CD4-positive, alpha-beta T cell treated with Interleukin-10 for 1 hour (primary cell): ENCODE measurements at regions not wholly inside any gene's neighbourhood (a gene's known extent, or its start where the extent isn't known, plus 50 kb on each side); places are given as distances from the start of the nearest gene placed in this dataset.

Source experiments
- DNase-seq: peaks from one replicate; pipeline ENCODE4 v3.0.0-alpha.2; 2020

DNA sequence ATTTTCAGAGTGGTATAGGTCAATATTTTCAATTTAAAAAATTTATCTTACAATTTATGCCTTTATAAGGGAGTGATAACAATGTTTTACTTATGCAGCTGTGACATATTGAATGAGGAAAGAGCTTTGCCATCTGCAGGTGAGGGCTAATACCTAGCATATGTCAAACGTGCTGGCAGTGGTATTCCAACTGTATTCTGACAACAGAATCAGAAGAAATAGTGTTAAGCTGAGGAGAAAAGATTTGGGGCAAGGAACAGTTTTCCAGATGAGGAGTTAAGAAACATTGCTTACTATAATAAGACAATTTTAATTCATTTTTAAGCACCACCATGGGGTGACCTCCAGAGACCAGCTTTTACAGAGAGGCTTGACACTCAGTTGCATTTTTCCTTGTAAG, 267.8 kb upstream of the ZNF608 start:
- no peak for DNase-seq

DNA sequence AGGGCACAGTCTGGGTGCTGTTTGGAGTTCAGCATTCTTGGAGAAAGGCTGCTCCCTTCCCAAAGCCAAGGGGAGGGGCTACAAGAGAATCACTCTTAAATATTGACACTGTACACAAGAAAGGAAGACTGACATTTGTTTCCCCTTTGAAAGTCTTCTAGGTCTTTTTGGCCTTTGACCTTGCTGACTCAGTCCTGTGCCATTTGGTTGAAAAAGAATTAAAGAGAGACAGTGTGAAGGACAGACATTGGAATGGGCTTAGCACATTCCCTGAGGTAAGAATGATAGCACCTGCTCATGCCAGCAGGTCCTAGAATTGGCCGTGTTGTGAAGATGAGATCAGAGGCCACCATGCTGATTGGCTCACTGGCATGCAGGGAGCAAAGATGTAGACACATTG, 271.4 kb upstream of the ZNF608 start:
- no peak for DNase-seq

DNA sequence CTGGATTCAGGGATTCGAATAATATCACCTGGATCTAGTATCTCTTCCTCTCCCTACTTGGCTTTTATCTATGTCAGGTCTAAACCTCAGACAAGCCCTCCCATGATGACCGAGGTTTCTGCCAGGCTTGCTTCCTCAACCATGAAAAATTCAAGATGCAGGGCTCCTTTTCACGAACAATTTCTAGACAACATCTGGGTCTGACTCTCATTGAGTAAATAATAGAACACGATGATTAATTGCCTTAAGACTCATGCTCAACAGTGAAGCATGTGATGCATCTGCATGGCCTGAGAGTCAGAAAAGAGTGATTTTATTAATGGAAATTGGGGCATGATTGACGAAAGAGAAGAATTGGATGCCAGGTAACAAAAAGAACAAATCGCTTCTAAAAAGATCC, 277.2 kb upstream of the ZNF608 start:
- DNase-seq, result no peak

DNA sequence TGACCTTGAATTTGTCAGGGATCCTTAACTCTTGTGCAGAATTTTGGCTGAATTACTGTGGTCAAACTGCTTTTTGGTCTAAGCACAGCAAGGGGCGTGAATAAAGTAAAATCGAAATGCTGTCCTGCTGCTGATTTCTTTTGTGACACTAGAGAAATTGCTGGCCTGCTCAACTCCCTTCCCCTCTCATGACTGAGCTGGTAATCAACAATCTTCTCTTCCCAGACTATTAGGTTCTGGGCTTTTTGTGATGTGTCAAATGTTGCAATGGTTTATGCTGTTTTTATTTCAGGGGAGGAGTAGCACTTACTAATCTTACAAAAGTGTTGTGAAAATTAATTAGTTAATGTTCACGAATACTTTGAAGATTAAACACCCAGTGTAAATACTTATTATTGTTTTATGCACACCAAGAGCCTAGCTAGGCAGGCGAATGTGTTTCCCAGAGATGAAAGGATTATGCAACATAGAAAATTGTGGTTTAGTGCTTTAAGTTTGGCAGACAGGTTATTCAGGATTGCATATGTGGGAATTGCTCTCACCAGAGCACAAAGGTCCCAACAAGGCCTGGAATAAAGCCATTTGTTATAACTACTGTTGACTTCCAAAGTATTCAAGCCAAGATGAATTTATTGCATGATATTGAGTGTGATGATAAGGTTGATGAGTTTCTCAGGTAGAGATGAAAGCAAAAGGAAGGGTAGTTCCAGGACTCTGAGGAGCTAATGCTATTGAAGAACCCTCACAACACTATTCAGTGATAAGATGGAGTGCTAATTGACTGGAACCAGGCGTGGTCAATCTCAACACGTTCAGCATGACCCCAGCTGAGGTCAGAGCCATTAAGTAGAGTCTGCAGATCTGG, 280.7 kb upstream of the ZNF608 start:
- no peak for DNase-seq

DNA sequence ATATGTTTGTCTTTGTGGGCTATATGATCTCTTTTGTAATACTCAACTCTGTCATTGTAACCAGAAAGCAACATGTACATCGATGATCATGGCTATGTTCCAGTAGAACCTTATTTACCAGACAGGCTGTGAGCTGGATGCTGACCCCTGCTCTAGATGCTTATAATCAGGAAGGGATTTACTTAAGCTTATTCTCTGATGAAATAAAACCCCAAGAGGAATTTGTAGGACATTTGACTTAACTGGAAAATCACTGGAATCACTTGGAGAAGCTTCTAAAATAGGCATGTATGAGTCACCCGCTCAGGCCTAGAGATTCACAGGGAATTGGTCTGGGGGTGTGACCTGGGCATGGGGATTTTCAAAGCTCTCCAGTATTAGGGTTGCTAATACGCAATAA, 285.8 kb upstream of the ZNF608 start:
- DNase-seq, result no peak

DNA sequence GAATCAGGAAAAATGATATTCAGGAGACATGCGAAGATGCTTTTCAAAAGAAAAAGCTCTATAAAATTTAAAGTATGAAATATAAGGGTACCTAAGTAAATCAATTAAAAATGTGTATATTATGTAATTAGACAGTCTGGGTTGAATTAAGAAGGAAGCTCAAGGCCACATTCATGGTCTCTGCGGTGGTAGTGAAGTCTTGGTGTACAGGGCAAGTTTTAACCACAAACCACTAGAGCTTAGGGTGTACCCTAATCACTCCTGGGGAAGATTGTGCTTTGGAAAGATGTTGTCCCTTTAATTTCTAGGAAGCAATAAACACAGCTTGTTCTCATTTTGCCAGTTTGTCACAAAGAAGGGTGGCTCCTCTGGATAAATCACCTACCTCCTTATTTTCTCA, 287.2 kb upstream of the ZNF608 start:
- no peak for DNase-seq

DNA sequence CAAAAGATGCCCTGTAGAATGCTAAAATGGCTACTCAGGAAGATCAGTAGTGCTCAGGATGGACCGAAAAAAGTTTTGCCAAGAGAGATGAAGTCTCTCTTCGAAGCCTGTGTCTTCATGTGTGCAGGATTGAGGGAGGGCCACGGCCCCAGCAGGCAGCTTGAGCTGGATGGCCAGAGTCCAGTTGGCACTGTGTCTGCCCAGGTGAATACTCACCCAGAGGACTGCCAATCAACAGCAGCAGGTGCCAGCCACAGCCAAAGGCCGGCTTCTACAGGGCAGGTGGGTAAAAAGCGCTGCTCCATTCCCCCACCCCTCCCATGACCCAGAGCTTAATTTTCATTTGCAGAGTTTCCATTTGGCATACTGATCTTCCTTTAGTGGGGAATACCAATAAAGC, 287.9 kb upstream of the ZNF608 start:
- DNase-seq, result no peak

DNA sequence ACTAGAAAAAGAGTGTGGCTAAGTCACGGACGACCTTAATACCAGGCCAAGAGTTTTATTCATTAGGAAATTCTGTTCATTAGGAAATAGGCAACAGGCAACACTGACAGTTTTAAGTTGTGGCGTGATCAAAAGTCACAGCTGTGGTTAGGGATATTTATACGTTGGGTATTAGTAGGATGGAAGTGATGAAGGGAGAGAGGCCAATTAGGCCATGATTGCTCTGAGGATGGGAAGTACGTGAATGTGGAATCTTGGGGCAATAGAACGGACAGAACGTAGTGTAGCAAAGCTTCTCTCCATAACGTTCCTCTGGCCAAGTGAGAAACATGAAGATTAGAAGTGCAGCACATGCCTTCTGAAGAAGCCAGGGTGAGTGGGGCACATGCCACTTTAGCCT, 290.1 kb upstream of the ZNF608 start:
- no peak for DNase-seq

DNA sequence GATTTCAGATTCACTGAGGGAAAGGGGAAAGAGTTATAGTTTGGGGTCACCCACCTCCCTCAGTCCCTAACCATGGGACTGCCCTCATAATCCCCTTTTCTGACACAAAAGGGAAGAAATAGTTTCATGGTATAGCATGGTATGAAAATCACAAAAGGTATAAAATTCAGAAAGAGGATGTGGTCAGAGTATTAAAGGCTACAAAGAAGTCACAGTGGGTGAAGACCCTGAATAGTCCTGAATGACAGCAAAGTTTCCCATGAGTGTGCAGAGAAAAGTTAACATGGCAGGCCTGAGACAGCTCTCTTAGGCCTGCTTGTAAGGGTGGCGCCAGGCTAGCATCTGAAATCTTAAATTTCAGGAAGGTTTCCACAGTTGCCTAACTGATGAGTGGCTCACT, 290.6 kb upstream of the ZNF608 start:
- DNase-seq, result no peak

DNA sequence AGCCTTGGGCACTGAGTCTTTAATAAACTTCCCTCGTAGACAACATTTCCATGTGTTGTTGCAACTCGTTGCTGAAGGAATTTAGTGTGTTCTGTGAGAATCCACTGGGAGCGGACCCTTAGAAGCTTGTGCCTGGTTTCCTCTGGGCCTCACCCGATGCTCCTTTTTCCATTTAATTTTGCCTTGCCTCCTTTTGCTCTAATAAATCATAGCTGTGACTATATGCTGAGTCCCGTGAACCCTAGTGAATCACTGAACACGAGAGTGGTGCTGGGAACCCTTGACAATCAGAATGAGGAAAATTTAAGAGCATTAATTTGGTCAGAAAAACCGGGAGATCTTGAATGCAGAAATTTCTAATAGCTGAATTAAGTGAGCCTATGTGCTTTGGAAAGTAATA, 291.1 kb upstream of the ZNF608 start:
- no peak for DNase-seq

DNA sequence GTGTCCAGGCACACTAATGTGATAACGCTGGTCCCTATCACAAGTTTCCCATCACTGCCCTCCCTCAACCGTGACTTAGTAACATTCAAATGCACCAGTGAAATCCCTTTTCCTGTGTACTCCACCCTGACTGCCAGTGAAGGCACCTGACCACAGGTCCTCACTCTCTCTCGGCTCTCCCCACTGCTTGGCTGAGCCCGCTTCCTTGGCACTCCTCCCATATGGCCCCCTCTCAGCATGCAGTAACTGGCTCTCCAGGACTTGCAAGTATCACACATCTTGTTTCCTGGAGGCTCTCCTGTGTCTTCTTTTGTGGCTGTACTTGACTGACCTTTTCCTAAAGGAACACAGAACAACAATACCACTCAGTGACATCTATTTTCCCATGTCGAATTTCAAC, 292.0 kb upstream of the ZNF608 start:
- DNase-seq, result no peak

DNA sequence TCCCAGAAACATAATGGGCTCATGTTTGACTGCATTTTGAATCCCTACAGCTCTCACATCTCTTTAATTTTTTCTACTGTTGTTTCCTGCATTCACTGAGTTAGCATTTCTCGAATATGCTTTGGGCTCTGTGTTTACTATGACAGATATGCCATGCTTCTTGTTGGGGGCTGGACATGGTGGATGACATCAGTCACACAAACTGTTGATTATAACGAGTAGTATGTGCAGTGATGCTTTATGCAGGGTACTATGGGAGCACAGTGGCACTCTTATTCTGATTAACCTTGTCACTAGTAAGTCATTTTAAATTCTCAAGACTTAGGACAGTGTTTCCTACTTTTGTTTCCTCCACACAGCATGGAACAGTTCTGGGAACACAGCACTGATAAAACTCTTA, 295.4 kb upstream of the ZNF608 start:
- no peak for DNase-seq

DNA sequence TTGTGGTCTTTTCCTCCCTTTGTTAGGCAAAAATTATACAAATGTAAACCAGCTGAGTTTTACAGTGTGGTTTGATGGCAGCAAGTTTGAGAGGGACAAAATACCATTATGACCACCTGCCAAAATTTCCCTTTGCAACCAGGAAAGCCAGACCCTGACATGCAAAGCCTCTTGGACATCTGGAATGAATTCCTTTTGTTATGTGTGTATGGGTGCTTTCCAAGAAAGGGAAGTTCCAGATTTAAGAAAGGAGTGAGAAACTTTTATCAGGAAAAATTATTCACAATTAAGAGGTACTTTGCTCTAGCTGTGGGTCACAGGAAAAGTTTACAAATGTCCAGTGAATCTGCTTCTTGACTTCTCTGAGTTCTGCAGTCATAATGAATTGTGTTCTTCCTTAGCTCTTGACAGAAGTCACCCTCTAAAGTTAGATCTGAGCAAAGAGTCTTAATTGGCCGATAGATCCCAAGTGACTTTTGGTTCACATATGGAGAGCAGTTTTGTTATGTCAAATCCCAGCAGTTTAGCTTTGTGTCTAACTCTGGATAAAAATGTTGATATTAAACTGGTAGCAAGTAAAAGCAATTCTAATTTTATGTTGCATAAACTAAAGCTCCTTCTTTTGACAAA, 295.9 kb upstream of the ZNF608 start:
- no peak for DNase-seq

DNA sequence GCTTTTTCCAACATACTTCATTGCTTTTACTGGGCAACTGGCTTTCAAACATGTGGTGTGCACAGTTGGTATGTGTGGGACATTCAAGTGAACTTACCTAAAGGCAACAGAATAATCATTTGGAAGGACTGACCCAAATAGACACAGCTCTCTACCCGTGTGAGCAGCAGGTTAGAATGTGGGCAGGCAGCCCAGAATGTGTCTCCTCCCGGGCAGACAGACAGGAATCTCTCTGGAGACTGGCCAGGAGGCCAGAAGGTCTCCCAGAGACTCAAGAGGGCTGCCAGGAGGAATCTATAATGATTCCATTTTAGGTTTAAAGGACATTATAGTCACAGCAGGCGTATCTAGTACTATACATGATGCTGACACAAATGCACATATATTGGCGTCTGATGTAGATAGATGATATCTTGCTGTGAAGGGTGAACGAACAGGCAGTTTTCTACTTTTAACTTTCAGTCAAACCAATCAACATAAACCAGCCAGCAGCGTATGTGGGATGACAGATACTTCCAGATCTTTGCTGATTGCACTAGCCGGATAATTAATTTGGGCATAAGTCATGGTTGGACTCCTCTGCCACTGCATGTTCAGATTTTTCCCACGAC, 297.4 kb upstream of the ZNF608 start:
- no peak for DNase-seq

DNA sequence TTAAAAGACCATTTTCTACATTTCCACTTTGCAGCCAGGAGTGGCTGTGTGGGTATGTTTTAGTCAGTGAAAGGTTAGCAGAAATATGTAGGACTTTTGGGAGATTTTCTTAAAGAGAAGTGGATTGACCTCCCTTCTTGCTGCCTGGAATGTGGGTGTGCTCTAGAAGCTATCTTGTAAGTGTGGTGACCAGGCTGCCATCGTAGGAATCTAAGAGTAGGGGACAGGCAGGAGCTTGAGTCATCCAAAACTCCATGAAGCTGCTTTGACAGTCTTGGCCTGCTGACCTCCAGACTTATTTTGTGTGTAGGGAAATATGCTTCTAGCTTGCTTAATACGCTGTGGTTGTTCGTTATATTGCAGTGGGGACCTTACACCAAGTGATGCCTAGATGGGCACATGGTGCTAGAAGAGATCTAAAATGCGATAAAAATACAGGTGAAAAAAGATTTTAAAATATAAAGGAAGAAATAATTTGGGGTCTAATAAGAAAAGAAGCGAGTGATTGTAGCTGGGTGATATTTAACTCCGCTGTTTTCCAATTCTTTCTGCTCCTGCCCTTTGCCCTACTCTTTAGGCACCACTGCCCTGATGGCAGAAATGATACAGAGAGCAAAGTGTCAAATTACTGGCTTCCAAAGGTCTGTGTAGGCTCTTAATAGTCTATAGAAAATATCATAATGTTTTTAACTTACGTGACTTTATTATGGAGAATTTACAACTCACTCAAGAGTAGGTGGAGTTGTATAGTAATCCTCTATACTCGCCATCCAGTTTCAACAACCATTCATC, 298.2 kb upstream of the ZNF608 start:
- no peak for DNase-seq

DNA sequence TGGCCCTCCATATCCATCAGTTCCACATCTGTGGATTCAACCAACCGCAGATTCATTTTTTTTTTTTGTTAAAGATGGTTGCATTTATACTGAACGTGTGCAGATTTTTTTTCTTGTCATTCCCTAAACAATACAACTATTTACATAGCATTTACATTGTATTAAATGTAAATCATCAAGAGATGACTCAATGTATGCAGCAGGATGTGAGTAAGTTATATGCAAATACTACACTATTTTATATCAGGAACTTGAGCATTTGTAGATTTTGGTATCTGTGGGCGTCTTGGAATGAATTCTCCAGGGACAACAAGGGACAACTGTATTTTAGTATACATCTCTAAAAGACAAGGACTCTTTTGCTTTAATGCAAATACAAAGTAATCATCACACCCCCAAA, 299.2 kb upstream of the ZNF608 start:
- no peak for DNase-seq

DNA sequence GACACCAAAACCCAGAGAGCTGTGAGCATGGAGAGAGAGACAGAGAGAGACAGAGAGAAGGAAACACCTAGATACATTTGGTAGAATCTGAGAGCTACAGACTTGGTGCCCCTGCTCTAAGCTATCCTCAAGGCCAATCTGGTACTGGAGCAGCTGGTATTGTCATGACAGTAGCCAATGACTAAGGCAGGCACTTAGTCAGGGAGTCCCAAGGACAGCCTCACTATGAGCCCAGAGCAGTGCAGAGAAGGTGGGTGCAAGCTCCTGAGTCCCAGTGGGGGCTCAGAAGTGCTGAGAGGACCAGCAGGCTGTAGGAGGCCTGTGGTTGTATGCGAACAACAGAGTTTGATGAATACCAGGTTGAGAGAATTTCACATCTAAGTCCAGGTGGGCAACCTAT, 300.4 kb upstream of the ZNF608 start:
- DNase-seq, result no peak

DNA sequence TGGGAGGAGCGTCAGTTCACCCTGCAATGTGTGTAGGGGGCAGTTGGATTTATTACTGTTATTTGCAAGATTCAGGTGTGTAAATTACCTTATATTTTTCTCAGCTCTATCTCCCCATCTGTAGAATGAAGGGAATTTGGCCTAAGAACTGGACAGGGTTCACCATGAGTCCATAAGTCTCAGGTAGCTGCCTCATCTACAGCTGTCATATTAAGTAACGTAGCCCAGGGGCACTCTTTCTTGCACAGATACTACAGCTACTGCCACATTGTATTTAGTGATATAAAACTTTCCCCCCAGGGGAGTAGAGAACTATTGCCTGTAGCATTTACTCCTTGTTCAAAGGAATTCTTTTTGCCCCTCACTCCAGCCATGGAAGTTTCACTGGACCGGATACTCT, 301.4 kb upstream of the ZNF608 start:
- DNase-seq, result no peak

DNA sequence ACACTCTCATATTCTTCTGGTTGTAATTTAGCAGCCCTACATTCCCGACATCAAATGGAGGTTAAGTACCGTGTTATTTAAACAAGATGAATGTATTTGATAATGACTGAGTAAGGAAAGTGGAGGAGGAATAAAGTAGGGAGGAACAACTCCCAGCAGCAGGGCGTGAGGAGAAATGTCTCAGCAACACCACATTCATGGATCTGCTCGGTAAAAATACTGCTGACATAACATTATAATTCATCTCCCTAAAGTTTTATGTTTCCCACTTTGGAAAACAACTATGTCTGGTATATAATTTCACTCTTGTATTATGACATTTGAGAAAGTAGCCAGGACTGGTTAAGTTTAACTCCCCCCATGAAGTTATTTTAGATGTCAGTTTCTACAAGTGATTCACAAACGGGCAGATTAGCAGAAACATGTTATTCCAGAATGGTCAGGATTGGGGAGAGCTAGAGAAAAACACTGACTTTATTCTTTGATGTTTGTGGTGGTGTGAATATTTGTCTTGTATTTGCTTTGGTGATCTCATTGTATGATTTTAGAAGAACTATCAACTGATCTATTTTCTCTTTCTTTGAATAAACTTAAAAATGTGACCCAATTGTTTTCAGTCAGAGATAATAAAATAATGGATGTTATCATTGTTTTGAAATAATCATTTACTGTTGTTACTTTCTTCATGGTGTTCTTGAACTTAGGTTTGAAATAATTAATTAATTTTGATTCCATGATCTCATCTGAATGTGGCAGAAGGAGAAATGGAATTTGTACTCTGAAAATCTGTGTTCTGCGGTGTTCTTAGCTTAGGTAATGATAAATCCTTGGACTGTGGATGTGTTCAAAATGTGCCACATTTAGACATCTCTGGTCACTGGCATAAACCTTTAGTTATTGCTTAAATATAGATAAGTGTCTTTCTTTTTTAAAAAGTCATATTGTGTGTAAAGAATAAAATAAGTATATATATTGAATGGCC, 303.6 kb upstream of the ZNF608 start:
- no peak for DNase-seq

DNA sequence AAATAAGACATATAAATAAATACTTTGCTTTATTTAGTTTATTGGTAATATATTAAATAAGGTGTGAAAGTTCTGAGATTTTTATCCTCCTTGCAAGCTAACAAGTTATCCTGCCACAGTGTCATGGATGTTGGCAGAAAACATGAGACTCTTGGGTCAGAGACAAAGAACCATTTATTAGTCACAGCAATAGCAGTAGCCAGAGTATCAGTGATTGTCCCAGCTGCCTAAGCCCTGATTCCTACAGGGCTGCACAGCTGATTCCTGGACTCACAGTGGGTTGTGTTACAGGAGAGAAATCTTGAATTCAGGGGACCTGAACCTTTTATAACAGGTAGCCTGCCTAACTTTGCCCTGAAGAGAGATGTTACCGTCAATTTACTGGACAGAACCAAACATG, 304.5 kb upstream of the ZNF608 start:
- DNase-seq, result no peak

DNA sequence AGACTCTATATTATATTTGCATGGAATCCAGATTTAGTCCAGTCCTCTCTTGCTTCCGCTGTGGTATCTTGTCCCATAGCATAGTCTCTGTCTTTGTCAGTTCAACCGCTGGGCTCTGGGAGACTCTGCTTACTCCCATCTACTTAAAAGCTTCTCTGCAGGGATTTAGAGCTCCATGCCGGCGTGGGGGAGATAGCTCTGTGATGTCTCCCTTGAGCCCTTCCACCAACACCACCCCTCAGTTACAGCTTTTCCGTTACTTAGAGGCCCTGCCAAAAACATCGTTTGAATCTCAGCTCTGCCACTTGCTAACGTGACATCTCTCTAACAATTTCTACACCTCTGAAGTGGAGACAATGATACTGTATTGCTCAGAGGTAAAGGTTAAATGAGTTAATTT, 306.1 kb upstream of the ZNF608 start:
- DNase-seq, result no peak

DNA sequence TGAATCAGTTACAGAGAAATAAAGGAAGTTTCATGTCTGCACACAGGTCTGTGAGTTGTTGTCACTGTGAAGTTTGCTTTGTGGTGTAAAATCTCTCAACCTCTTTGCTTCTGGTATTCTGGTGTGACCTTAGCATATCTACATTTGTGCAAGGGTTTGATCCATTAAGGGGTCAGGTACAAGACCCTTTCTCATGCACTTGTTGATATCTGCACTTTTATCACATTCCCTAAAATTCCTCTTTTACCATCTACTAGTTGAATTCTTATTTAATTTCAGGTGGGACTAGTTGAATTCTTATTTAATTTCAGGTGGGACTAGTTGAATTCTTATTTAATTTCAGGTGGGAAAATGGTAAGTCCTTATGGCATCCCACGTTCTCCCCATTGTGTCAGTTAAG, 306.7 kb upstream of the ZNF608 start:
- DNase-seq, result no peak
